ENCODE measurements at regions not wholly inside any gene's neighbourhood (a gene's known extent, or its start where the extent isn't known, plus 50 kb on each side); places are given as distances from the start of the nearest gene placed in this dataset.

DNA sequence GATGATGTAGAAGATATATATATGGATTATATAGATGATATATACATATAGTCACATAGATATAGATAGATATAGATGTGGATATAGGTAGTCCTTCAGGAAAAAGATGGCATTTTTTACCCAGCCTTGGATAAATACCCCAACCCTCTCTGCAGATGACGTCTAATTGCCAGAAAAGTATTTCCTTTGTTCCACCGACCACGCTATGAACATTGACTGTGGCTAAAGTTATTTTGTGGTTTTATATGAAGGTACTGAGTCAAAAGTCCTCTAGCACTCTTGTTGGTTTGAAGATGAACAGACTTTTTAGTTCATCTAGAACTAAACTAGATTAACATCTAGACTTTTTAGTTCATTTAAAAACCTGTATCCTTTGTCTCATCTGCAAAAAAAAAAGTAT lies 207.7 kb downstream of the PLOD2 start:
- Histone ChIP-seq H3K4me3 (no peak overlapping the region), H3F3A (replicated peaks; ENCODE audit: low read depth) (no peaks in the 10 kb centered on the region), H2AFZ (no peak overlapping the region), H3K4me1 (ENCODE audit: insufficient read depth) (no peaks in the 10 kb centered on the region), H4K20me1 (replicated peaks; ENCODE audit: insufficient read depth) (no peaks in the 10 kb centered on the region), H3K9me2 (ENCODE audit: insufficient read depth) (no peaks in the 10 kb centered on the region), H3K27ac (ENCODE audit: low read depth) (no peak overlapping the region), H3K79me2 (replicated peaks; ENCODE audit: insufficient read depth) (no peaks in the 10 kb centered on the region), H3K36me3 (ENCODE audit: insufficient read depth) (no peaks in the 10 kb centered on the region), H3K4me2 (no peak overlapping the region), H3K27me3 (ENCODE audit: insufficient read depth) (no peaks in the 10 kb centered on the region)
- no peaks in the 10 kb centered on the region for H3K9me3 Mint-ChIP-seq
- no peak overlapping the region for H3K4me3 Mint-ChIP-seq
- no peak for DNase-seq (ENCODE audit: low spot score)
- no peaks in the 10 kb centered on the region for H3K36me3 Mint-ChIP-seq (ENCODE audit: low read depth)
- H3K27ac Mint-ChIP-seq: no peak overlapping the region
- ATAC-seq: no peak
- H3K4me1 Mint-ChIP-seq: no peaks in the 10 kb centered on the region
- TF ChIP-seq, protein P1, sequence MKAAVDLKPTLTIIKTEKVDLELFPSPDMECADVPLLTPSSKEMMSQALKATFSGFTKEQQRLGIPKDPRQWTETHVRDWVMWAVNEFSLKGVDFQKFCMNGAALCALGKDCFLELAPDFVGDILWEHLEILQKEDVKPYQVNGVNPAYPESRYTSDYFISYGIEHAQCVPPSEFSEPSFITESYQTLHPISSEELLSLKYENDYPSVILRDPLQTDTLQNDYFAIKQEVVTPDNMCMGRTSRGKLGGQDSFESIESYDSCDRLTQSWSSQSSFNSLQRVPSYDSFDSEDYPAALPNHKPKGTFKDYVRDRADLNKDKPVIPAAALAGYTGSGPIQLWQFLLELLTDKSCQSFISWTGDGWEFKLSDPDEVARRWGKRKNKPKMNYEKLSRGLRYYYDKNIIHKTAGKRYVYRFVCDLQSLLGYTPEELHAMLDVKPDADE (IDR thresholded peaks at IDR 0.05): no peak
- no peak for TF ChIP-seq EZH2phosphoT487 (IDR thresholded peaks at IDR 0.05; ENCODE audit: unreplicated experiment)
- TF ChIP-seq, protein P2, sequence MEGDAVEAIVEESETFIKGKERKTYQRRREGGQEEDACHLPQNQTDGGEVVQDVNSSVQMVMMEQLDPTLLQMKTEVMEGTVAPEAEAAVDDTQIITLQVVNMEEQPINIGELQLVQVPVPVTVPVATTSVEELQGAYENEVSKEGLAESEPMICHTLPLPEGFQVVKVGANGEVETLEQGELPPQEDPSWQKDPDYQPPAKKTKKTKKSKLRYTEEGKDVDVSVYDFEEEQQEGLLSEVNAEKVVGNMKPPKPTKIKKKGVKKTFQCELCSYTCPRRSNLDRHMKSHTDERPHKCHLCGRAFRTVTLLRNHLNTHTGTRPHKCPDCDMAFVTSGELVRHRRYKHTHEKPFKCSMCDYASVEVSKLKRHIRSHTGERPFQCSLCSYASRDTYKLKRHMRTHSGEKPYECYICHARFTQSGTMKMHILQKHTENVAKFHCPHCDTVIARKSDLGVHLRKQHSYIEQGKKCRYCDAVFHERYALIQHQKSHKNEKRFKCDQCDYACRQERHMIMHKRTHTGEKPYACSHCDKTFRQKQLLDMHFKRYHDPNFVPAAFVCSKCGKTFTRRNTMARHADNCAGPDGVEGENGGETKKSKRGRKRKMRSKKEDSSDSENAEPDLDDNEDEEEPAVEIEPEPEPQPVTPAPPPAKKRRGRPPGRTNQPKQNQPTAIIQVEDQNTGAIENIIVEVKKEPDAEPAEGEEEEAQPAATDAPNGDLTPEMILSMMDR (conservative IDR thresholded peaks at IDR 0.05; ENCODE audit: low read depth in 2 of 2): no peak
- TF ChIP-seq NANOG (IDR thresholded peaks at IDR 0.05; ENCODE audit: borderline replicate concordance): no peak
- no peak for TF ChIP-seq CREB1 (CRISPR knock-in tag; IDR thresholded peaks at IDR 0.05; ENCODE audit: low read depth)
- no peak for TF ChIP-seq ZNF331 (CRISPR knock-in tag; IDR thresholded peaks at IDR 0.05; ENCODE audit: low read depth)
- no peak for TF ChIP-seq EZH2 (IDR thresholded peaks at IDR 0.05; ENCODE audit: low read depth, unreplicated experiment)
- TF ChIP-seq, protein P3, sequence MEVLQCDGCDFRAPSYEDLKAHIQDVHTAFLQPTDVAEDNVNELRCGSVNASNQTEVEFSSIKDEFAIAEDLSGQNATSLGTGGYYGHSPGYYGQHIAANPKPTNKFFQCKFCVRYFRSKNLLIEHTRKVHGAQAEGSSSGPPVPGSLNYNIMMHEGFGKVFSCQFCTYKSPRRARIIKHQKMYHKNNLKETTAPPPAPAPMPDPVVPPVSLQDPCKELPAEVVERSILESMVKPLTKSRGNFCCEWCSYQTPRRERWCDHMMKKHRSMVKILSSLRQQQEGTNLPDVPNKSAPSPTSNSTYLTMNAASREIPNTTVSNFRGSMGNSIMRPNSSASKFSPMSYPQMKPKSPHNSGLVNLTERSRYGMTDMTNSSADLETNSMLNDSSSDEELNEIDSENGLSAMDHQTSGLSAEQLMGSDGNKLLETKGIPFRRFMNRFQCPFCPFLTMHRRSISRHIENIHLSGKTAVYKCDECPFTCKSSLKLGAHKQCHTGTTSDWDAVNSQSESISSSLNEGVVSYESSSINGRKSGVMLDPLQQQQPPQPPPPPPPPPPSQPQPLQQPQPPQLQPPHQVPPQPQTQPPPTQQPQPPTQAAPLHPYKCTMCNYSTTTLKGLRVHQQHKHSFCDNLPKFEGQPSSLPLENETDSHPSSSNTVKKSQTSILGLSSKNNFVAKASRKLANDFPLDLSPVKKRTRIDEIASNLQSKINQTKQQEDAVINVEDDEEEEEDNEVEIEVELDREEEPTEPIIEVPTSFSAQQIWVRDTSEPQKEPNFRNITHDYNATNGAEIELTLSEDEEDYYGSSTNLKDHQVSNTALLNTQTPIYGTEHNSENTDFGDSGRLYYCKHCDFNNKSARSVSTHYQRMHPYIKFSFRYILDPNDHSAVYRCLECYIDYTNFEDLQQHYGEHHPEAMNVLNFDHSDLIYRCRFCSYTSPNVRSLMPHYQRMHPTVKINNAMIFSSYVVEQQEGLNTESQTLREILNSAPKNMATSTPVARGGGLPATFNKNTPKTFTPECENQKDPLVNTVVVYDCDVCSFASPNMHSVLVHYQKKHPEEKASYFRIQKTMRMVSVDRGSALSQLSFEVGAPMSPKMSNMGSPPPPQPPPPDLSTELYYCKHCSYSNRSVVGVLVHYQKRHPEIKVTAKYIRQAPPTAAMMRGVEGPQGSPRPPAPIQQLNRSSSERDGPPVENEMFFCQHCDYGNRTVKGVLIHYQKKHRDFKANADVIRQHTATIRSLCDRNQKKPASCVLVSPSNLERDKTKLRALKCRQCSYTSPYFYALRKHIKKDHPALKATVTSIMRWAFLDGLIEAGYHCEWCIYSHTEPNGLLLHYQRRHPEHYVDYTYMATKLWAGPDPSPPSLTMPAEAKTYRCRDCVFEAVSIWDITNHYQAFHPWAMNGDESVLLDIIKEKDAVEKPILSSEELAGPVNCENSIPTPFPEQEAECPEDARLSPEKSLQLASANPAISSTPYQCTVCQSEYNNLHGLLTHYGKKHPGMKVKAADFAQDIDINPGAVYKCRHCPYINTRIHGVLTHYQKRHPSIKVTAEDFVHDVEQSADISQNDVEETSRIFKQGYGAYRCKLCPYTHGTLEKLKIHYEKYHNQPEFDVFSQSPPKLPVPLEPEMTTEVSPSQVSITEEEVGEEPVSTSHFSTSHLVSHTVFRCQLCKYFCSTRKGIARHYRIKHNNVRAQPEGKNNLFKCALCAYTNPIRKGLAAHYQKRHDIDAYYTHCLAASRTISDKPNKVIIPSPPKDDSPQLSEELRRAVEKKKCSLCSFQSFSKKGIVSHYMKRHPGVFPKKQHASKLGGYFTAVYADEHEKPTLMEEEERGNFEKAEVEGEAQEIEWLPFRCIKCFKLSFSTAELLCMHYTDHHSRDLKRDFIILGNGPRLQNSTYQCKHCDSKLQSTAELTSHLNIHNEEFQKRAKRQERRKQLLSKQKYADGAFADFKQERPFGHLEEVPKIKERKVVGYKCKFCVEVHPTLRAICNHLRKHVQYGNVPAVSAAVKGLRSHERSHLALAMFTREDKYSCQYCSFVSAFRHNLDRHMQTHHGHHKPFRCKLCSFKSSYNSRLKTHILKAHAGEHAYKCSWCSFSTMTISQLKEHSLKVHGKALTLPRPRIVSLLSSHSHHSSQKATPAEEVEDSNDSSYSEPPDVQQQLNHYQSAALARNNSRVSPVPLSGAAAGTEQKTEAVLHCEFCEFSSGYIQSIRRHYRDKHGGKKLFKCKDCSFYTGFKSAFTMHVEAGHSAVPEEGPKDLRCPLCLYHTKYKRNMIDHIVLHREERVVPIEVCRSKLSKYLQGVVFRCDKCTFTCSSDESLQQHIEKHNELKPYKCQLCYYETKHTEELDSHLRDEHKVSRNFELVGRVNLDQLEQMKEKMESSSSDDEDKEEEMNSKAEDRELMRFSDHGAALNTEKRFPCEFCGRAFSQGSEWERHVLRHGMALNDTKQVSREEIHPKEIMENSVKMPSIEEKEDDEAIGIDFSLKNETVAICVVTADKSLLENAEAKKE (CRISPR knock-in tag; IDR thresholded peaks at IDR 0.05): no peak
- TF ChIP-seq STAT1 (IDR thresholded peaks at IDR 0.05; ENCODE audit: unreplicated experiment): no peak
- no peak for TF ChIP-seq ZNF114 (CRISPR knock-in tag; IDR thresholded peaks at IDR 0.05)
- TF ChIP-seq POLR2AphosphoS5 (IDR thresholded peaks at IDR 0.05; ENCODE audit: low read depth): no peak
- TF ChIP-seq, protein P4, sequence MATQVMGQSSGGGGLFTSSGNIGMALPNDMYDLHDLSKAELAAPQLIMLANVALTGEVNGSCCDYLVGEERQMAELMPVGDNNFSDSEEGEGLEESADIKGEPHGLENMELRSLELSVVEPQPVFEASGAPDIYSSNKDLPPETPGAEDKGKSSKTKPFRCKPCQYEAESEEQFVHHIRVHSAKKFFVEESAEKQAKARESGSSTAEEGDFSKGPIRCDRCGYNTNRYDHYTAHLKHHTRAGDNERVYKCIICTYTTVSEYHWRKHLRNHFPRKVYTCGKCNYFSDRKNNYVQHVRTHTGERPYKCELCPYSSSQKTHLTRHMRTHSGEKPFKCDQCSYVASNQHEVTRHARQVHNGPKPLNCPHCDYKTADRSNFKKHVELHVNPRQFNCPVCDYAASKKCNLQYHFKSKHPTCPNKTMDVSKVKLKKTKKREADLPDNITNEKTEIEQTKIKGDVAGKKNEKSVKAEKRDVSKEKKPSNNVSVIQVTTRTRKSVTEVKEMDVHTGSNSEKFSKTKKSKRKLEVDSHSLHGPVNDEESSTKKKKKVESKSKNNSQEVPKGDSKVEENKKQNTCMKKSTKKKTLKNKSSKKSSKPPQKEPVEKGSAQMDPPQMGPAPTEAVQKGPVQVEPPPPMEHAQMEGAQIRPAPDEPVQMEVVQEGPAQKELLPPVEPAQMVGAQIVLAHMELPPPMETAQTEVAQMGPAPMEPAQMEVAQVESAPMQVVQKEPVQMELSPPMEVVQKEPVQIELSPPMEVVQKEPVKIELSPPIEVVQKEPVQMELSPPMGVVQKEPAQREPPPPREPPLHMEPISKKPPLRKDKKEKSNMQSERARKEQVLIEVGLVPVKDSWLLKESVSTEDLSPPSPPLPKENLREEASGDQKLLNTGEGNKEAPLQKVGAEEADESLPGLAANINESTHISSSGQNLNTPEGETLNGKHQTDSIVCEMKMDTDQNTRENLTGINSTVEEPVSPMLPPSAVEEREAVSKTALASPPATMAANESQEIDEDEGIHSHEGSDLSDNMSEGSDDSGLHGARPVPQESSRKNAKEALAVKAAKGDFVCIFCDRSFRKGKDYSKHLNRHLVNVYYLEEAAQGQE (IDR thresholded peaks at IDR 0.05; ENCODE audit: unreplicated experiment): no peak
- H3K27me3 Mint-ChIP-seq (ENCODE audit: insufficient read depth, low read depth, poor library complexity): no peaks in the 10 kb centered on the region
